ENCODE measurements at regions not wholly inside any gene's neighbourhood (a gene's known extent, or its start where the extent isn't known, plus 50 kb on each side); places are given as distances from the start of the nearest gene placed in this dataset.
"Not testable (repeated sequence)": the region's sequence is repeated elsewhere in the genome, so short reads cannot be mapped to it uniquely, and the experiment has no call there.

GRCh38 chr1:232859216-232859615 lies 54.0 kb downstream of the MAP10 start:
- DNase-seq: no peak

DNA sequence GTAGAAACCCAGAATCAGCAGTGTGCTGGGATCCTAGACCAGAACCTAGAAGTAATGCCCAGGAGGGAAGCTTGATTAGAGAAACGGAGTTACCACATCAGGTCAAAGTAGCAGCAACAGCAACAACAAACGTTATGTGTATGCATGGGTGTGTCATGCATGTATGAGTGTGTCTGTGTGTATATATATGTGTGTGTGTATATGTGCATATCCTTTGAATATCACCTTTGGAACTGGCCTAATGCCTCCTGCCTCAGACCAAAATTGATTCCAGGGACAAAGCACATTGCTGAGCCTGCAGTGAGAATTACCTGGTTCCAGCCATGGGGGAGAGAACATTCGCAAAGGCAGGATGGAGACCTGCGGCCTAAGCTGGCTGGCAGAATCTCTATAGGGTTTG lies 55.9 kb downstream of the MAP10 start:
- DNase-seq: no peak

GRCh38 chr1:232863544-232864275 lies 58.5 kb downstream of the MAP10 start:
- DNase-seq: no peak

DNA sequence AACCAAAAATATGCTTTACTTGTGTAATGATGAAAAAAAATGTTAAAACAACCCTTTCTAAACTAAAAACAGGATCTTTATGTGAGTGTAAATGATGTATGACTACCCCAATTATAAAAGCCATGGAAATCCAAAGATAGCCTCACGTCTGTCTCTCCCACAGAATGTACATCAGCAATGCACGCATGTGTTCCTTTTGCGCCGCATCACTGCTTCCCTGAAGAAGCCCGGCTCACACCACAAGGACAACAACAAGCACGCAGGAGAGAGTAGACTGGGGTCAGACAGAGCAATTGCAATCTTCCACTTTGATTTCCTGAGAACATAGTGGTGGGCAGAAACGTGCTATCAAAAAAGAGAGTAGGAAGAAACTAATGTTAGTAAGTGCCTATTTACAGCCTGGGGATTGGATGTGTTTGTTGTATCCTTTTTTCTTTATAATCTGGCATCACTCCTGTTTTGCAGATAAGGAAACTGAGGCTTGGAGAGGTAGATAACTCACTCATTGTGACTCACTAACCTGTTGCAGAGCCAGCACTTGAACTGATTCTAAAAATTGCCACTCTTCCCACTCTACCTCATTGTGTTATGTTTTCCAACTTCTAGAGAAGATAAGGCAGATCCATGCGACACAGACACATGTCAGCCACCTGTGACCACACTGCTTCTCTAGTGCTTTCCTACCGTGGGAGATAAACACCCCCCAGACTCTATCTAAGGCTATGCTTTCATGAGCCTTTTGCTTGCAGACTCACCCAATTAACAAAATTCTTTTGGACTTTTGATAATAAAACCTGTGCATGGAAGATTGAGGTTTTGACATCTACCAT lies 60.1 kb downstream of the MAP10 start:
- DNase-seq: no peak

DNA sequence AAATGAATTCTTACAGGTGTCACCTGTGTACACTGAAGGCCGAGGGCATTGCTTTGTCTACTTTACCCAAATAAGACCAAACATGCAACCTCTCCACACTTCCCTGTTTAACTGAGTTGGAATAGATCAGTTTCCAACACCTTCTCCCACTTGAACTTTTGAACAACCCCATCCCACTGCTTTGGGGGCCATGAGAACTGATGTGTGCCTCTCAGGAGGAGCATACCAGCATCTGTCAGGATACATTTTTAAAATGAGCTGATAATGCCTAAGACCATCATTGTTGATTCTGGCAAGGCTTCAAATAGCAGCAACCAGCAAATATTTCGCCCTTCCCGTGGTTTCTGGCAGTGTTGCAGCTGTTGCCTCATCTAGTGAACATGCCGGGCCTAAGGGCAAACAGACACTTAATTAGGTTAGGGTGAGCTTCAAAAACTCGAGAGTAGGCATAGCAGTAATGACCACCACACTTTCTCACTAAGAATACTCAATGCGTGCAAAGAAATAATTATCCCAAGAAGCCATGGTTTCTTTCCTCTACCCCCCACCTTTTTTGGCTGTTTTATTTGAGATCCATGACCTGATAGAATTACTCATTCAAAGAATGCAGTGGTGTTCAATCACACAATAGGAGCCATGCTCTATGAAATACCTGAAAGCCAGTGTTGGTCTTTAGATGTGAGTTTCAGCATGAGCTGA lies 63.7 kb downstream of the MAP10 start:
- DNase-seq: no peak

DNA sequence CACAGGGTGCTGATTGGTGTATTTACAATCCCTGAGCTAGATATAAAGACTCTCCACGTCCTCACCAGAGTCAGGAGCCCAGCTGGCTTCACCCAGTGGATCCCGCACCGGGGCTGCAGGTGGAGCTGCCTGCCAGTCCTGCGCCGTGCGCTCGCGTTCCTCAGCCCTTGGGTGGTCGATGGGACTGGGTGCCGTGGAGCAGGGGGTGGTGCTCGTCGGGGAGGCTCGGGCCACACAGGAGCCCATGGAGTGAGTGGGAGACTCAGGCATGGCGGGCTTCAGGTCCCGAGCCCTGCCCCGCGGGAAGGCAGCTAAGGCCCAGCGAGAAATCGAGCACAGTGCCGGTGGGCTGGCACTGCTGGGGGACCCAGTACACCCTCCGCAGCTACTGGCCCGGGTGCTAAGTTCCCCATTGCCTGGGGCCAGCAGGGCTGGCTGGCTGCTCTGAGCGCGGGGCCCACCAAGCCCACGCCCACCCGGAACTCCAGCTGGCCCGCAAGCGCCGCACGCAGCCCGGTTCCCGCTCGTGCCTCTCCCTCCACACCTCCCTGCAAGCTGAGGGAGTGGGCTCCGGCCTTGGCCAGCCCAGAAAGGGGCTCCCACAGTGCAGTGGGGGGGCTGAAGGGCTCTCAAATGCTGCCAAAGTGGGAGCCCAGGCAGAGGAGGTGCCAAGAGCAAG lies 66.2 kb downstream of the MAP10 start:
- not testable (repeated sequence) for DNase-seq

GRCh38 chr1:232872284-232872683 lies 67.1 kb downstream of the MAP10 start:
- no peak for DNase-seq

GRCh38 chr1:232872738-232873137 lies 67.5 kb downstream of the MAP10 start:
- no peak for DNase-seq

DNA sequence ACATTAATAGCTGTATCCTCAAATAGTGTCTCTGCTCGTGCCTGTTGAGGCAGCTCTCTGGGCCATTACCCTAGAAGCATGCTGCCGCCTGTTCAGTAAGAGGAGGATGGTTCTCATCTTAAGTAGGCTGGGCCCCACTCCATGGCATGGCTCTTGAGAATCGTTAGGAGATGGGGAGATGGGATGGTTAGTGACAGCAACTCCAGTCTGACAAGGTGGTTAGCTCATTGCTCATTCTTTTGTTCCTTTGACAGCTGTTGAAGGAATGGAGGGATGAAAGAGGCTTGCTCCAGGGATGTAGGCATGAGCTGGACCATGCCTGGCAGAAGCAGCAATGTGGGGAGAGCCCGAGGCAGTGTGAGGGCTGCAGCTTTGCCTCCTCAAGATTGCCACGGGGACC lies 68.2 kb downstream of the MAP10 start:
- no peak for DNase-seq

DNA sequence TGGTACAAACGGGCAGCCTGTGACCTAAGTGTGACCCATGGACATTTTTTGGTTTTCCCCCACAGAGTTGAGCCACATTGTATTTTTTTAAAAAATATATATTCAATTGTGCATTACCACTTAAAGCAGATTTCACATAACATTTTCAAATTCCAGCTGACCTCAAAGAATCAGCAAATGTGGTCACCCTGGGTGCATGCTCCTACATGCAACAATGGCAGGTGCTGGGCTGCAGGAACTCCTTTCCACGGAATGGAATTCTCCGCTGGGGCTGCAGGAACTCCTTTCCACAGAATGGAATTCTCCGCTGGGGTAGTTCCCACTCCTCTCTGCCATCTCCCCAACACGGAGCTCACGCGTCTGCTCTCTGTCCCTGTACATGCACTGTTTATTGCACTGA lies 68.7 kb downstream of the MAP10 start:
- DNase-seq: no peak

- DNase-seq: no peak
These were observed 70.3 kb downstream of the MAP10 start for GRCh38 chr1:232875536-232875935.

DNA sequence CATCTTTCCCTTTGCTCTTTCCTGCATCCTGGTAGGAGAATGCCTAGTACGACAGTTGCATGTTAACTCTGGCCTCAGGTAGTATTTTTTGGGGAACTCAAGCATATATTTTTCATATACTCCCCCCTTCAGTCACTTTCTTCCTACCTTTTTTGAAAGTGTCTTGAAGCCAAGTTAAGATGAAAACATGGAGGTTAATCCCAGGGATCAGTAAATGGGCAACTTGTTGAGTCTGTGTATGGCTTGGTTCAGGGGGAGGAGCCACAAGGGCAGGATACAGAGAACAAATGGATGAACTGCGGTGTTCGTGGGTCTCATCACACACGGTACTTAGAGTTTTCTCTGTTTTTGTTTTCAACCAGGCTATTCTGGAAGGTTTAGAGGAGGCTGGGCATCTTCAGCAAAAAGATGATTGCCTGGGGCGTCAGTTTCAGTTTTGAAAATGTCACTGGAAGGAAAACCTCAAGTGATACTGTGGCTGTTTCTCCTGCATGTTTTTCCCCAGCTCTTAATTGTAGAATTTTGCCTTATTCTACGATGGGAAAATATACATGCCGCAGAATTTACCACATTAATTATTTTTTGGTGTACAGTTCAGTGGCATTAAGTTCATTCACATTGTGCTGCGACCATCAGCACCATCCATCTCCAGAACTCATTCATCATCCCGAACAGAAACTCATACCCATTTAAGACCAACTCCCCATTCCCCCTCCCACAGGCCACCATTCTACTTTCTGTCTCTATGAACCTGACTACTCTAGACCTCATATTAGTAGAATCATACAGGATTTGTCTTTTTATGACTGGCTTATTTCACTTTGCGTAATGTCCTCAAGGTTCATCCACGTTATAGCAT lies 71.5 kb downstream of the MAP10 start:
- DNase-seq: peak; percentile 36

- no peak for DNase-seq
These were observed 72.3 kb downstream of the MAP10 start for GRCh38 chr1:232877365-232878028.

DNA sequence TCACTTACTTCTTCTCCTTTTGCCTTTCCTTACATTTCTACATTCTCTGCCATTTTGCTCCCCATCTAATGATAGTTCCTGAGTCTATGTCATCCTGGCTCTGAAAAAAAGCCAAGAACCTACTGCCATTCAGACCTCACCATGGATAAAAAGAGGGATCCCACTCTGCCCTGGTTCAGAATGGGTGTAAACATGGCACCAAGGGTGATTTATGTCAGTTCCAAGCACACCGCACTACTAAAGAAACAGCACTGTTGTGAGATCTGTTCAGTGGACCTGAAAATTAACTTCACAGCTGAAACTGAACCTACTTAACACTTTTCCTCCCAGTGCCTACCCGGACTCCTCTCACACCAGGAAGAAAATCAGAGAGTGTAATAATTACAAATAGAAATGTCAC lies 72.3 kb upstream of the NTPCR start:
- no peak for DNase-seq

- no peak for DNase-seq
These were observed 70.1 kb upstream of the NTPCR start for GRCh38 chr1:232880354-232880753.

DNA sequence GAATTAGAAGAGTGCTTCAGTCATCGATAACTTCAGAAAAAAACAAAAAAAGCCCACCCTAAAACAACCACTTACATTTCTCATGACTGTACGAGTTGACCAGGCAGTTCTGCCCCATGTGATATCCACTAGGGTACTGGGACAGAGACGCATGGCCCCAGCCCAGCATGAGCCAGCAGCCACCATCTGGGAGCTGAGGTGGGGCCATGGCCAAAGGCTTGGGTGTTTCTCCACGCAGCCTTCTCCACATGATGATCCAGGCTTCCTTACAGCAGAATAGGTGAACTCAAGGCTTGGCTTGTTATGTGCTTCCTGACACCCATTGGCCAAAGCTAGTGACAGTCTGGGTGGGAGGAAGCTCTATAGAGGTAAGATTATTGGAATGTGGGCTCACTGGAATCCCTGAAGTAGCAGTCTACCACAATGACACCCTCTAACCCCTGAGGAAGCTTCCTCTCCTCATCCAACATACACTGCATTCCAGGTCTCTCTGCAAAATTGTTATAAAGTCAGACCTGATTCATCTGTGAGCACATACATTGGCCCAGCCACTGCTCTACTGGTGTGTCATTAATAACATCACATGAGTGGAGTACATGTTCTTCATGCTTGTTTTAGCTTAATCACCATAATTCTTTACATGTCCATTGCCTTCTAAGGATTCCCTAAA lies 66.3 kb upstream of the NTPCR start:
- no peak for DNase-seq

DNA sequence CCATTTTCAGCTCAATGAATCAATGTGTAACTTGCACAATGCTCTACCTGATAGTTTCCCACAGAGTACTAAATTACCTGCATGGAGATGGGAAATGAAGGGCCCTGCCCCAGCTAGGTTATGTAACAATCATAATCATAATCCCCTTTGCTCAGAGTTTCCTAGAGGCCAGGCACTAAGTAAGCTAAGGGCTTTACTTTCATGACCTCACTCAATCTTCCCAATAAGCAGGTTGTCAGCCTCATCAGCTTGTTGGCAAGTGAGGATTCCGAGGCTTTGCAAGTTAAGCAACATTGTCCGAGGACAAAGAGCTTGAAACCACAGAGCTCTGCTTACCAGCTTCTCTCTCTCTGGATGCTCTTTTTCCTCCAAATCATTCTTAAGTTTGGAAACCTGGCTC lies 64.1 kb upstream of the NTPCR start:
- DNase-seq: no peak

- DNase-seq: no peak
These were observed 60.0 kb upstream of the NTPCR start for GRCh38 chr1:232890340-232890943.

- DNase-seq: no peak
These were observed 59.3 kb upstream of the NTPCR start for GRCh38 chr1:232891071-232891470.

DNA sequence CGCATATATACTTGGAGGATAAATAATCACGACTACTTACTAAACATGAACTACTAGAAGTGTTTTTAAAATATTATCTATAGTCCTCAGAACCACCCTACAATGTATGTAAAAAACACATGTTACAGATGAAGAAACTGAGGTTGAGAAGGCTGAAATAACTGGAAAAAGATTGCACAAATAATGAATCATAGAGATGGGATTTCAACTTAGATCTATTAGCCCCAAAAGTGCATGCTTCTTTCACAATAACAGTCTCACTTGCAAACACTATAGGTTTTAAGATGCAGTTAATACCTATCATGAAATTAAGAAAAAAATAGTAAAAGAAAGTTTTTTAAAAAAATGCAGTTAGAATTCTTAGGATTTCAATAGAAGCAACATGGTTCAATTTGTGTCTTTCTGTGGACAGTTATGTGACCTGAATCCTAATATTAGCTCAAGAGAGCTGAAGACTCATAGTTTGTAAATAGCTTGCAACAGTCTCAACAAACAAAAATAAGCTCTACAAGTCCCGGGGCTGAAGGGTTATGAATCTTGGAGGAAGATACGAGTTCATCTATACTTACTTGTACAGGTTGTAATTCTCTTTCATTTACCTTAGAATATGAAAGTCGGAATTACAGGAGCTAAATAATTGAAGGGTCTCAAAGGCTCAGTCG lies 58.6 kb upstream of the NTPCR start:
- DNase-seq: no peak

All from stimulated activated CD4-positive, alpha-beta T cell treated with anti-CD3 and anti-CD28 coated beads, Interleukin-4, amount 100 ng/mL, for 24 hours (primary cell).